GM18867 (cell line): ENCODE measurements at regions not wholly inside any gene's neighbourhood (a gene's known extent, or its start where the extent isn't known, plus 50 kb on each side); places are given as distances from the start of the nearest gene placed in this dataset.
"Not testable (repeated sequence)": the region's sequence is repeated elsewhere in the genome, so short reads cannot be mapped to it uniquely, and the experiment has no call there.

Experiments used
- ATAC-seq: cut with Tn5 transposase; IDR thresholded peaks from one replicate; pipeline ENCODE4 v1.9.1; 2021; ENCODE audit warnings: mild to moderate bottlenecking, moderate library complexity; ENCODE audit not compliant: unreplicated experiment

DNA sequence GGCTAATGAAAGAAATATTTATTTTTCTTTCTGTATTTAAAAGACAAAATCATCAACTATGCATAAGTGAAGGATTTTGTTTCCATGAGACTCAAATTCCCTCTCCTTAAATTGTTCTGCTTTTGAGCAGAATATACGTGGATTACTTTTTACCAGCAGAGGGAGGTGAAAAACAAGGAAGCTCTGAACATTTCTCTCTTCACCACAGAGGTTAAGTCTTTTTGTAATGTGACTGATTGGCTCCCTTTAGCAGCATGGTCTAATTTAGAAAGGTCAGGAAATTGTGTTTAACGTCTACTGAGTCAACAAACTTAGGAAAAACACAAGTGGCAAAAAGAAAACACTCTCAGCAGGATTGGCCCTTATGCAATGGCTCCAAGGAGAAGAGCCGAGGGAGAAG, 55.1 kb upstream of the F9 start:
- no peak for ATAC-seq

DNA sequence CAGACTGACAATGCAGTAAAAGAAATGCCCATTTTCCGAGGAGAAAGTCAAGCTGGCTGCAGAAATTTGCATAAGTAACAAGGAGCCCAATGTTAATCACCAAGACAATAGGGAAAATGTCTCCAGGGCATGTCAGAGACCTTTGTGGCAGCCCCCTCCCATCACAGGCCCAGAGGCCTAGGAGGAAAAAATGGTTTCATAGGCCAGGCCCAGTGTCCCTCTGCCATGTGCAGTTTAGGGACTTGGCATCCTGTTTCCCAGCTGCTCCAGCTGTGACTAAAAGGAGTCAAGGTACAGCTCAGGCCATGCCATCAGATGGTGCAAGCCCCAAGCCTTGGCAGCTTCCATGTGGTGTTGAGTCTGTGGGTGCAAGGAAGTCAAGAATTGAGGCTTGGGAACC, 68.6 kb upstream of the F9 start:
- not testable (repeated sequence) for ATAC-seq

DNA sequence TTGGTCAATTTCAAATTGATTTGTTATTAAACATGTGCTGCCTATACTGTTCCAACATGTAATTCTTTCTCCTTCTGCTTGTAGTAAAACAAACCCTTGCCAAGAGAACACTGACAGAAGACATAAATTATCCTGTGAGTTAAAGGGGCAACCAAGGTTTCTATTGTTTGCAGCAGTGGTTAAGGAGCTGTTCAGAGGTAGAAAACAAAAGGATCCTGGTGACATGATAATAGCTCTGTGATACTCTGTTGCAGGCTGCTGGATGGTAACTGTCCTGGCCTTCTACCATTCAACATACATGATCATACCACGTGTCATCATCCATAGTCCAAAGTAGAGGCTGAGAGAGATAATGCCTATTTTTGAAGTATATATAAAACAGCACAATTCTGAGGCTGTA, 75.8 kb upstream of the F9 start:
- no peak for ATAC-seq

DNA sequence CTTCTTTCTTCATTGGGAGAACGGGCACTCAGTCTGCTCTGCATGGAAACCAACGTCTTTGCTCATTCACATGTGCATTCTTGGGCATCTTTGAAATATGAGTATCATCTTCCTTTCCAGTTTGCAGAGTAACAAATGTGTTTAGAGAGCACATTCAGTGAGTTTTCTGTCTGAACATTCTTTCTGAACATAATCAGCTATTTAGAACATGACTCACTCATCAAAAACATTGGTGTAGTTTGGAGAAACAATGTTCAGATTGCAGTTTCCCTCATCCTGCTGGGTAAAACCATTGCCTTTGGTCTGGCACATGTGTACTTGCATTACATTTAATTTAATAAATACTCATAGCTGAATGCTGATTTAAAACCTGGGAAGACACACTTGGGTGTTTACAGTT, 81.5 kb upstream of the F9 start:
- ATAC-seq: no peak

DNA sequence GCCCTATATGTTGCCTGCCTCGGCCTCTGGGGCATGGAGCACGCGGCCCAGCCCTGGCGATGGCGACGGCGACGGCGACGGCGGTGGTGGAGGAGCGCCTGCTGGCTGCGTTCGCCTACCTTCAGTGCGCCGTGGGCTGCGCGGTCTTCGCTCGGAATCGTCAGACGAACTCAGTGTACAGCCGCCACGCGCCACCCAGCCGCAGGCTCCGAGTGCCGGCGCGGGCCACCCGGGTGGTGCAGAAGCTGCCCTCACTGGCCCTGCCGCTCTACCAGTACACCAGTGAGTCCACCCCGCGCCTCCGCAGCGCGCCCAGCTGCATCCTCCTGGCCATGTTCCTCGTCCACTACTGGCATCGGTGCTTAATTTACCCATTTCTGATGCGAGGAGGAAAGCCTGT, 83.7 kb upstream of the F9 start:
- no peak for ATAC-seq

DNA sequence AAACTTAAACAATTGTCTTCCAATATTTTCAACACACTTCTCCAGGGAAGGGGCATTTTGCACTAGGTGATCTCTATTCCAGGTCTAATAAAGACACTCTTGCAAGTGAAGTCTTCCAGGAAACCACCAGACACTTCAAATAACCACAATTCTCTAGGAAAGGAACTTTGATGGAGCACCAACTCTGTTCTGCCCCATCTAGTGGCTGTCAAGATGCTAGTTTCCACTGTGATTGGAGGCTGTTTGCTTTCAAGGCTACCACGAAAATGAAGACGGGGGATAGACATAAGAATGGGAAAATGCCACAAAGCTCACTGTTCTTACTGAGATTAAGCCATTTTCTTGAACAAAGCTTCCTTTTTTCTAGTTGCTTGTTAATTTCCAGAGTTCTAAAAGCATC, 100.6 kb upstream of the F9 start:
- ATAC-seq: no peak

DNA sequence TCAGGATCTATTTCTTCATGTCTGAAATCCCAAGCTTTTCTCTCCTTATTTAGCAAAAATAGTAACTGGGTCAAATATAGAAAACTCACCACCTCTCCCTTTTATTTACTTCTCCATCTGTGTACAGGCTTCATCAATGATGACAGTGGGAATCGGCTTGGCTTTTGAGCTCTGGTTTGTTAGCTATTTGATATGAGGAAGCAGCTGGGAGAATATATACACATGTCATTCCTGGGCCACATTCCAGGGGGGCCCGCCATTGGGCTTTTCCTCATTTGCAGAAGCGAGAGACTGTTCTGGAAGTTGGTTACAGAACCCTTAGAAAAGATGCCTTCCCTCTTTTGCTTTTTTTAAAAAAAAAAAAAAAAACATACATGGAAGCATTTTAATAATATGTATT, 107.4 kb upstream of the F9 start:
- no peak for ATAC-seq

DNA sequence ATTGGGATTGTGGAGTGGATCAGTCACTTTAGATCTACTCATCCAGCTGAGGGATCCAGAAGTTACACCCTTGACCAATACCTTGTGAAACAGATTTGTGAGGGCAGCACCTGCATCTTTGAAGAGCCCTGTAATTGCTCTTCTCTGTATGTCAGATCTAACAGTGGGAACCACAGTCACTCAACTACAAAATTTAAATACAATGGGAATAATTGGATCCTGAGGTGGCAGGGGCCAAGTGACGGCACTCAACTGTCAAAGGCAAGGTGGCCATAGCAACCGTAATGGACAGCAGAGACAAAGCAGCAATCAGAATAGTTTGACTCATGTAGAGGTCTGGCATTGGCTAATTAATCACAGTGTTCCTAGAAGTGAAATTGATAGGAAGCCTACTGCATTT, 132.3 kb upstream of the F9 start:
- ATAC-seq: not testable (repeated sequence)

DNA sequence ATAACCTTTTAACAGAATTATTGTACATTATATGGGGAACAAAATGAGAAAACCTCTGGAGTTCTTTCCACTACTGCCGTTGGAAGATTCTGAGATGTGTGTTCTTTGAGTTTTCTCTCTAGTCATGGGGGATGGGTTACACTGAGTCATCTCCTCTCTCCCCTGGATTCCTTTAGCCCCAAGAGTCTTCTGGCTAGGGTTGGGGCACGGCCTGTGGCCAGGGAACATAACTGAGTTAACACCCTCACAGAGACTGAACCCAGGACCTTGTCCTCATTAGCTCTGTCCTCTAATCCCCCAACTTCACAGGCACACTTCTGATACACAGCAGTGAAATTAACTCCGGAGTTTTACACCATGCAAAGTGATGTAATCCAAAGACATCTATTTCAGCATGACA, 142.3 kb upstream of the F9 start:
- ATAC-seq: no peak

DNA sequence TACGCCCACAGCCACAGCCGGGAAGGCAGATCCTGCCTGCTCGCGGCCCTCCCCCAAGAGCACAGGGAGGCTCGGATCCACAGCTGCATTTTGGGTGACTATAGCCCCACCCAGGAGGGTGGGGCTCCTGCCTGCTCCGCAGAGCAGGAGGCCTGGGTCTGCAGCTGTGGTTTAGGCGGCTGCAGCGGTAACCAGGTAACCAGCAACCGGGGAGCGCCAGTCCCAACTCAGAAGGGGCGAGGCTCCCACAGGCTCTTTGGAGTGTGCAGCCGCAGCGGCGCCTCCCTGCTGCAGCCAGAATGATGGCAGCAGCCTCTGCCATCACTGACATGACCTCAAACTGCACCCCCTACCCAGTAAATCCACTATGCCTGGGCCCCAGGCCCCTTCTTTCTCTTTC, 148.0 kb upstream of the F9 start:
- ATAC-seq: no peak

DNA sequence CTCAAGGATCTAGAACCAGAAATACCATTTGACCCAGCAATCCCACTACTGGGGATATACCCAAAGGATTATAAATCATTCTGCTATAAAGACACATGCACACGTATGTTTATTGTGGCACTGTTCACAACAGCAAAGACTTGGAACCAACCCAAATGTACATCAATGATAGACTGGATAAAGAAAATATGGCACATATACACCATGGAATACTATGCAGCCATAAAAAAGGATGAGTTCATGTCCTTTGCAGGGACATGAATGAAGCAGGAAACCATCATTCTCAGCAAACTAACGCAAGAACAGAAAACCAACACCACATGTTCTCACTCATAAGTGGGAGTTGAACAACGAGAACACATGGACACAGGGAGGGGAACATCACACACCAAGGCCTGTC, 154.0 kb upstream of the F9 start:
- not testable (repeated sequence) for ATAC-seq

DNA sequence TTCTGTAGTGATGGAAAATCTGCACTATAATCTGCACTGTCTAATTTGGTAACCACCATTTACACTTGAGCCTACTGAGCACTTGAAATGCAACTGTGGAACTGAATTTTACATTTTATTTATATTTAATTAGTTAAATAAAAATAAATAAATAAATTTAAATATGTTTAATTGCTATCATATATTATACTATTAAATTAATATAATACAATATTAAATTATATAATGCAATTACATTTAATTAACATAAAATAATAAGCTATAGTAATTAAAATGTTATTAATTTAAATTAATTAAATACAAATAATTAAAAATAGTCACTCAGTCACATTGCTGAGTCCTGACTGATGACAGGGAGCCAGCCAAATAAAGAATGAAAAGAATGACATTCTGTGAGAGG, 170.2 kb upstream of the F9 start:
- ATAC-seq: no peak

DNA sequence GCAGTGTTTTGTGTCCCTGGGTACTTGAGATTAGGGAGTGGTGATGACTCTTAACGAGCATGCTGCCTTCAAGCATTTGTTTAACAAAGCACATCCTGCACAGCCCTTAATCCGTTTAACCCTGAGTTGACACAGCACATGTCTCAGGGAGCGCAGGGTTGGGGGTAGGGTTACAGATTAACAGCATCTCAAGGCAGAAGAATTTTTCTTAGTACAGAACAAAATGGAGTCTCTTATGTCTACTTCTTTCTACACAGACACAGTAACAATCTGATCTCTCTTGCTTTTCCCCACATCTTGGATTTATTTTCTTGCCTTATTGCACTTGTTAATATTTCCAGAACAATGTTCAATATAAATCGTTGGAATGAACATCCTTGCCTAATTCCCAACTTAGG, 187.9 kb upstream of the F9 start:
- not testable (repeated sequence) for ATAC-seq

DNA sequence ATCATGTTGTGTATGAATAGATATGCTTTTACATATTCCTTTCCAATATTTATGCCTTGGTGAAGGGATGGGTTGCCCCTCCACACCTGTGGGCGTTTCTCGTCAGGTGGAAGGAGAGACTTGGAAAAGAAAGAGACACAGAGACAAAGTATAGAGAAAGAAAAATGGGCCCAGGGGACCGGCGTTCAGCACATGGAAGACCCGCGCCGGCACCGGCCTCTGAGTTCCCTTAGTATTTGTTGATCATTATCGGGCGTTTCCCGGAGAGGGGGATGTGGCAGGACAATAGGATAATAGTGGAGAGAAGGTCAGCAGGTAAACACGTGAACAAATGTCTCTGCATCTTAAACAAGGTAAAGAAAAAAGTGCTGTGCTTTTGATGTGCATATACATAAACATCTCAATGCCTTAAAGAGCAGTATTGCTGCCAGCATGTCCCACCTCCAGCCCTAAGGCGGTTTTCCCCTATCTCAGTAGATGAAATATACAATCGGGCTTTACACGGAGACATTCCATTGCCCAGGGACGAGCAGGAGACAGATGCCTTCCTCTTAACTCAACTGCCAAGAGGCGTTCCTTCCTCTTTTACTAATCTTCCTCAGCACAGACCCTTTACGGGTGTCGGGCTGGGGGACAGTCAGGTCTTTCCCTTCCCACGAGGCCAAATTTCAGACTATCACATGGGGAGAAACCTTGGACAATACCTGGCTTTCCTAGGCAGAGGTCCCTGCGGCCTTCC, 188.5 kb upstream of the F9 start:
- not testable (repeated sequence) for ATAC-seq

DNA sequence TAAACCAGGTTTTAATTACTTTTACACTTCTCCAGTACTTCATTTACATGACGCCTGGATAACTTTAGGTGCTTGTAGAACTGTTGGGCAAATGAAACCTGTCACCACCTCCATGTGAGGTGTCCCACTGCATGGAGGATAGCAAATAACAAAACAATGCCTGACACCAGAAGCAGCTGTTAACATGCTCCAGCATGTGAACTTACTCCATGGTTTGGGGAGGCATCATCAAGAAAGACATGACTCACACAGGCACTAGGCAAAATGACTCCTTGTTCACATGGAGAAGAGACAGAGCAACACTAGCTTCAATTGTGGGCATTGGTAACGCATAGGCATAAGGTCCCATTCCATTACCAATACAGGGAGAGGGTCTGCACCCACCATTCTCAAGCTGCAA, 198.1 kb upstream of the F9 start:
- no peak for ATAC-seq

DNA sequence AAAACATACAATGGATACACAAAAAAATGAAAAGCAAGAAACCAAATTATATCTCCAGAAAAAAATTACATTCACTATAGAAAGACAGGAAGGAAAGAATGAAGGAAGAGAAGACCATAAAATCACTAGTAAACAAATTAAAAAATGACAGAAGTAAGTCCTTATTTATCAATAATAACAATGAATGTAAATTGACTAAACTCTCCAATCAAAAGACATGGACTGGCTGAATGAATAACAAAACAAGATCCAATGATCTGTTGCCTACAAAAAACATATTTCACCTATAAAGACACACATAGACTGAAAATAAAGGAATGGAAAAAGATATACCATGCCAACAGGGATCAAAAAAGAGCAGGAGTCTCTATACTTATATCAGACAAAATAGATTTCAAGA, 203.2 kb upstream of the F9 start:
- no peak for ATAC-seq

DNA sequence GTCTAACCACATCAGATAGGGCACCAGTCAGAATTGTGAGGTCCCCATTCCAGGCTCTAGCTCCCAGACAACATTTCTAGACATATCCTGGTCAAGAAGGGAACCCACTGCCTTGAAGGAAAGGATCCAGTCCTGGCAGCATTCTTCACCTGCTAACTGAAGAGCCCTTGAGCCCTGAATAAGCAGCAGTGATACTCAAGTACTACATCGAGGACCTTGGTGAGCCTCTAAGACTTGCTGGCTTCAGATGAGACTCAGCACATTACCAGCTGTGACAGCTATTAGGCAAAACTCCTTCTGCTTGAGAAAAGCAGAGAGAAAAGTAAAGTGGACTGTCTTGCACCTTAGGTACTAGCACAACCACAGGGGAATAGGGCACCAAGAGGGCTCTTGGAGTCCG, 205.8 kb upstream of the F9 start:
- no peak for ATAC-seq

DNA sequence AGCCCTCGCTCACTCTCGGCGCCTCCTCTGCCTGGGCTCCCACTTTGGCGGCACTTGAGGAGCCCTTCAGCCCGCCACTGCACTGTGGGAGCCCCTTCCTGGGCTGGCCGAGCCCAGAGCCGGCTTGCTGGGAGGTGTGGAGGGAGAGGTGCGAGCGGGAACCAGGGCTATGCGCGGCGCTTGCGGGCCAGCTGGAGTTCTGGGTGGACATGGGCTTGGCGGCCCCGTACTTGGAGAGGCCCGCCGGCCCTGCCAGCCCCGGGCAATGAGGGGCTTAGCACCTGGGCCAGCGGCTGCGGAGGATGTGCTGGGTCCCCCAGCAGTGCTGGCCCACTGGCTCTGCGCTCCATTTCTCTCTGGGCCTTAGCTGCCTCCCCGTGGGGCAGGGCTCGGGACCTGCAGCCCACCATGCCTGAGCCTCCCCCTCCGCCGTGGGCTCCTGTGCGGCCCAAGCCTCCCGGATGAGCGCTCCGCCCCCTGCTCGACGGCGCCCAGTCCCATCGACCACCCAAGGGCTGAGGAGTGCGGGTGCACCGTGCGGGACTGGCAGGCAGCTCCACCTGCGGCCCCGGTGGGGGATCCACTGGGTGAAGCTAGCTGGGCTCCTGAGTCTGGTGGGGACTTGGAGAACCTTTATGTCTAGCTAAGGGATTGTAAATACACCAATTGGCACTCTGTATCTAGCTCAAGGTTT, 209.7 kb upstream of the F9 start:
- not testable (repeated sequence) for ATAC-seq

DNA sequence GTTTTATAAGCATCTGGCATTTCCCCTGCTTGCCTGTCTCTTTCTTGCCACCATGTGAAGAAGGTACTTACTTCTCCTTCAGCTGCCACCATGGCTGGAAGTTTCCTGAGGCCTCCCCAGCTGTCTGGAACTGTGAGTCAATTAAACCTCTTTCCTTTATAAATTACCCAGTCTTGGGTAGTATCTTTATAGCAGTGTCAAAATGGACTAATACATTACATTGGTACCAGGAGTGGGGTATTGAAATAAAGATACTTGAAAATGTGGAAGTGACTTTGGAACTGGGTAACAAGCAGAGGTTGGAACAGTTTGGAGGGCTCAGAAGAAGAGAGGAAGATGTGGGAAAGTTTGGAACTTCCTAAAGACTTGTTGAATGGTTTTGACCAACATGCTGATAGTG, 223.9 kb upstream of the F9 start:
- not testable (repeated sequence) for ATAC-seq

DNA sequence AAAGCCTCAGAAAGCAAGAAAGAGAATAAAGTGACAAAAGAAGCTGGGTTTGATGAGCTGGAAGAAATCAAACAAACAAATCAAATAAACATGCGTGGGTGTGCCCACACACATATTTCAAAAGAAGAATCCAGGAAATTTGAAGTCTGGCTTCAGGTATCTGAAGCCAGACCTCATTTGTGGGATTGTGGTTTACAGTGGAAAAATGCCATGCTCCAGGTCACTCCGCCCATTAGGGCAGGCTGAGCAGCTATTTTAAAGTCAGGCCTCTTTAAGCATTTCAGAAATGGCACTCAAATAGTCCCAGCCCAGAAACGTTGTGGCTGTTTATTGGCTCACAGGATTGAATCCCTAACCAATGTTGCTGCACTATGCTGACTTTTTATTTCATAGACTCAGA, 226.1 kb upstream of the F9 start:
- ATAC-seq: no peak

DNA sequence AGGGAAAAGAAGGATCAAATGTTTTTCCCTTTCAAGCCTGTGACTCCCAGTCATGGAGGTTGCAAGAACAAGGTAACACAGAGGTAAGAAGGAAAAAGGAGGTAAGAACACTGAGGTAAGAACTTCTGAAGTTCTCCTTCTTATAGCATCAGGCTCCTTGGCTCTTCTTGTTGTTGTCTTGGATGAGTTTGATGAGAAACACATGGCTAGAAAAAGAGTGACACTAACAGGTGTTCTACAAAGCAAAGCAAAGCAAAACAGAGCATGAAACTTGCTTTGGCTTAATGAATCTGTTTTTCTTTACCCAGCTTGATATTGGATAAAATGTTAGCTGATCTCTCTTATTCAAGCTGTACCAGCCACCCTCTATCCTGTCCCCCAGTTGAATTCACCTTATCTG, 231.2 kb upstream of the F9 start:
- ATAC-seq: no peak

DNA sequence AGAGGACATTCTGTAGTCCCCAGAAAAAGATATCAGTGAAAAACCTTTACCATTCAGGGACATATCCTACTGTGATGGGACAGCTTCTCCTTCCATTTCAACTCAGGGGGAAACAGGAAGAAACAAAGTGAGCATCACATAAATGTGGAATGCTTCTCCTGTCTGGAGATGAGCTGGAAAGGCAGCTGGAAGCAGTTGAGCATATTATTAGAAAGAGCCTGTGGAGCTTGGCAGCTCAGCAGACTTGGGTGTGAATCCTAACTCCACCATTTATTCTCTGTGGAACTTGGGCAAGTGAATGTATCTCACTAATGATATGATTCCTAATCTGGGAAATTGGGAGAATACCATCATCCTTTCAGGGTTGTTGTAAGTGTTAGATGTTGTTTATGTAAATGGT, 232.1 kb upstream of the F9 start:
- ATAC-seq: no peak

DNA sequence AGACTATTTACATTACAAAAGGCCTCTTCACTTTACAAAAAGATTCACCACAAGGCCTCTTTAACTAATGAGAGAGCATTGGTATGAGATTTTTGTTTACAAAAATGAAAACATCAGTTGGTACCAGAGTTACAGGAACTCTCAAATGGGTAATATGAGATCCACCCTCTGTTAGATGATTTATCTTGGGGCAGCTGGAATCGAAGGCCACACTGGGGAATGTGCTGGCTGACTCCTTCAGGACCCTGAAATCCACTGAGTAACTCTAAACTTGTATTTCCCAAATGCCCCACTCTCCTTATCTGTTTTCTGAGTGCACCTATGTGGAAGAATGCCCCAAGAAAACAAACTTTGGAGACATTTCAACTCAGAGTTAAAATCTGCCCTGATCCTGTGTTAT, 232.9 kb upstream of the F9 start:
- no peak for ATAC-seq
